WERI-Rb-1 (cell line): ENCODE measurements at regions not wholly inside any gene's neighbourhood (a gene's known extent, or its start where the extent isn't known, plus 50 kb on each side); places are given as distances from the start of the nearest gene placed in this dataset.

ENCODE experiments used
- DNase-seq: peaks from one replicate; pipeline ENCODE4 v3.0.0-alpha.2; 2020
- H3K27ac ChIP-seq: fragments of 250-450 bp; sonication (Bioruptor Pico); 2 replicates; pipeline ENCODE4 v1.5.1; 2020; ENCODE audit warnings: mild to moderate bottlenecking, moderate library complexity
- H3K27me3 ChIP-seq: fragments of 250-450 bp; sonication (Bioruptor Pico); 2 replicates; pipeline ENCODE4 v1.5.1; 2021; ENCODE audit warnings: mild to moderate bottlenecking, low read depth, moderate library complexity; ENCODE audit not compliant: insufficient read depth, severe bottlenecking
- H3K36me3 ChIP-seq: fragments of 250-450 bp; sonication (Bioruptor Pico); 2 replicates; pipeline ENCODE4 v1.5.1; 2020; ENCODE audit warnings: mild to moderate bottlenecking, moderate library complexity
- H3K4me3 ChIP-seq: 2 replicates; pipeline ENCODE4 v1.5.1; 2011; ENCODE audit warnings: low read depth, mild to moderate bottlenecking, control low read depth, low read length
- H3K9me3 ChIP-seq: fragments of 250-450 bp; sonication (Bioruptor Pico); 2 replicates; pipeline ENCODE4 v1.5.1; 2021; ENCODE audit warnings: mild to moderate bottlenecking, moderate library complexity; ENCODE audit not compliant: severe bottlenecking
- TF ChIP-seq, protein P1 (sequence below): IDR thresholded peaks from 2 replicates; pipeline ENCODE4 v1.5.1; 2011; ENCODE audit warnings: low read depth, mild to moderate bottlenecking, control low read depth, inconsistent platforms, low read length

DNA sequence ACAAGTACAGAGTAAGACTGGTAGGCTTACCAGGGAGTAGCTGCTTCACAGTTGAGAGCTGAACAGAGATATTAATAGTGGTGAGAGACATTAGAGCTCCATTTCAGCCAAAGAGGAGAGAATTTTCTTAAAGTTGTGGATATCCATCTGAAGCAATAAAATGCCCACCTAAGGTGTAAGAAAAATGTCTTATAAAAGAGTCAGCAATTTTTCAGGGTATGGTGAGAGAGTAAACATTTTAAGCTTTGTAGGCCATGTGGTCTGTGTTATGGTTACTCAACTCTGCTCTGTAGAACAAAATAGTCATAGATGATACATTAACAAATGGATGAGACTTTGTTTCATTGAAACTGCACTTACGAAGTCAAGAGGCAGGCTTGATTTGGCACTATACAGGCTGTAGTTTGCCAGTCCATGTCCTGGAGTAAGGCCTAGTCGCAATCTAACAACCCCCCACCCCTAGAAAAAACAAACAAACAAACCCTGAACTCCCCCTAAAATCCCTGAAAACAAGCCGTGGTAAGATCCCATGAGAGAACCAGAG lies 945.4 kb upstream of the SEMA6A start:
- Histone ChIP-seq H3K27ac (no peak overlapping the region), H3K27me3 (no peaks in the 10 kb centered on the region), H3K4me3 (no peak overlapping the region), H3K36me3 (no peaks in the 10 kb centered on the region), H3K9me3 (peaks cover 3% of the 10 kb centered on the region)
- TF ChIP-seq, protein P1, sequence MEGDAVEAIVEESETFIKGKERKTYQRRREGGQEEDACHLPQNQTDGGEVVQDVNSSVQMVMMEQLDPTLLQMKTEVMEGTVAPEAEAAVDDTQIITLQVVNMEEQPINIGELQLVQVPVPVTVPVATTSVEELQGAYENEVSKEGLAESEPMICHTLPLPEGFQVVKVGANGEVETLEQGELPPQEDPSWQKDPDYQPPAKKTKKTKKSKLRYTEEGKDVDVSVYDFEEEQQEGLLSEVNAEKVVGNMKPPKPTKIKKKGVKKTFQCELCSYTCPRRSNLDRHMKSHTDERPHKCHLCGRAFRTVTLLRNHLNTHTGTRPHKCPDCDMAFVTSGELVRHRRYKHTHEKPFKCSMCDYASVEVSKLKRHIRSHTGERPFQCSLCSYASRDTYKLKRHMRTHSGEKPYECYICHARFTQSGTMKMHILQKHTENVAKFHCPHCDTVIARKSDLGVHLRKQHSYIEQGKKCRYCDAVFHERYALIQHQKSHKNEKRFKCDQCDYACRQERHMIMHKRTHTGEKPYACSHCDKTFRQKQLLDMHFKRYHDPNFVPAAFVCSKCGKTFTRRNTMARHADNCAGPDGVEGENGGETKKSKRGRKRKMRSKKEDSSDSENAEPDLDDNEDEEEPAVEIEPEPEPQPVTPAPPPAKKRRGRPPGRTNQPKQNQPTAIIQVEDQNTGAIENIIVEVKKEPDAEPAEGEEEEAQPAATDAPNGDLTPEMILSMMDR = no peak
- DNase-seq = no peak

DNA sequence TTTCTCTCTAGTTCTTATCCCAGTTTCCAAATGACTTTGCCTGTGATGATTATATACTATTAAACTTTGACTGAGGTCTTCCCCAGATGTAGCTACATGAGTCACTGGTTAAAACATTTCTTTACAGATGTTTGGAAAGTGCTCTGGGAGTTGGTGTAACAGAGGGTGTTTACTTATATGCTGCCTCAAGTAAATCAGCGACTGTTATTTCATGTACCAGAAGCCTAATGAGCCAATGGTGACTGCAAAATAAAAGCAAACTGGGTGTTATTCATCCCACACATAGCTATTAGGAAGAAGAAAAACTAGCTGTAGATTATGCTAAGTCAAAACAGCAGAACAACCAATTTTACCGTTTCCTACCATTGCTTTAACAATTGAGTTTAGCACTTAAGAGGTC lies 929.7 kb upstream of the SEMA6A start:
- Histone ChIP-seq H3K36me3 (no peaks in the 10 kb centered on the region), H3K9me3 (no peaks in the 10 kb centered on the region), H3K4me3 (no peak overlapping the region), H3K27me3 (no peaks in the 10 kb centered on the region), H3K27ac (no peak overlapping the region)
- no peak for DNase-seq
- TF ChIP-seq, protein P1 = no peak

DNA sequence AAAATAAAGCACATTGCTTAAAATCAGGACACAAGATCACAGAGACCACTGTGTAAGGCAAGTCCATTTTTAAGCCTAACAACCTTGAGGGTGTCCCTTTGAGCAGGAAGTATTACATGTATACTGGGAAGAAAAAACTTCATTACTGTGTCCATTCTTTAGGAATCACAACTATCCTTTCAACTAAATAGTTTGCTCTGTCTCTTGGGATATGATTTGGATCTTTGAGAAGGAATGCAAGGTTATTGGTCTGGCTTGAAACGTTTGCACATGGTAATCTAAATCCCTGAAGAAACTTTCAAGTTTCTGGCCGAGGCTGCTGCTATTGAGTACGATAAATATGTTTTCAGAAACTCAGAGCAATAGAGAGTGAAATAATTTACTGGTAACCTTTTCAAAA lies 923.0 kb upstream of the SEMA6A start:
- H3K27me3 ChIP-seq = no peaks in the 10 kb centered on the region
- no peak overlapping the region for H3K4me3 ChIP-seq
- no peaks in the 10 kb centered on the region for H3K36me3 ChIP-seq
- TF ChIP-seq, protein P1 = no peak
- no peak for DNase-seq
- no peaks in the 10 kb centered on the region for H3K9me3 ChIP-seq
- no peak overlapping the region for H3K27ac ChIP-seq

DNA sequence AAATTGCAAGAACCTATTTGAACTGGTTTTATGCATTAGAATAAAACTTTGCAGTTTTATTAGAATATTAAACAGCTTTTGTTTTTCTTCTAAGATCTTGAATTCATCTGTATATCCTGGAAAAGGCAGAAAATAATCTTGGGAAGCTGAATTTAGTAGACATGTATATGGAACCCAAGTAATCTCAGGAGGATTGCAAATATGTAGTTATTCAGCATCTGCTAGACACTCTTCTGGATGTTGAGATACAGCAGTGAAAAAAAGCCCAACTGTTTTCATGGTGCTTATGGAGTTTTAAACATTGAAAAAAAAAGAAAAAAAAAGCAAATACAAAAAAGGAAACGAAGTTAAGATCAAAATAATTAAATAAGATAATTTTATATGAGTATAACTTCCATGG lies 922.2 kb upstream of the SEMA6A start:
- H3K27me3 ChIP-seq = no peaks in the 10 kb centered on the region
- DNase-seq = no peak
- H3K27ac ChIP-seq = no peak overlapping the region
- no peaks in the 10 kb centered on the region for H3K36me3 ChIP-seq
- H3K9me3 ChIP-seq = no peaks in the 10 kb centered on the region
- no peak overlapping the region for H3K4me3 ChIP-seq
- TF ChIP-seq, protein P1 = no peak

DNA sequence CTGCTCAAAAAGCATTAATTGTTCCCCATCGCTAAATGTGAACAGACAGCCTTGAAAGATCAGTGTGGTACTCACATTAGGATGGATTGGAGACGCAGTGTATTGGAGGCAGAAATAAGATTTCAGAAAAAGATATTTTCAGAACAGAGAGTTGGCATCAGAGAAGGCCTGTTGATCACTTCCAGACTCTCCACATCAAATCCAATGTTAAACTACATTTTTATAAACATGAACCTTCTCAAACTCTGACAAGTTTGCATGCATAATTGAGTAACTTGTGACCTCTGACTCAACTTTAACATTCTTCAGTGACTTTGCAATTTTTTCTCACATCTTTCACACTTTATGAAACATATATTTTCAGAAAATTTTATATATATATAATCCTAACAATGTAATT lies 919.6 kb upstream of the SEMA6A start:
- DNase-seq = no peak
- H3K27me3 ChIP-seq = no peaks in the 10 kb centered on the region
- H3K9me3 ChIP-seq = no peaks in the 10 kb centered on the region
- H3K27ac ChIP-seq = no peak overlapping the region
- H3K4me3 ChIP-seq = no peak overlapping the region
- H3K36me3 ChIP-seq = no peaks in the 10 kb centered on the region
- TF ChIP-seq, protein P1 = no peak

DNA sequence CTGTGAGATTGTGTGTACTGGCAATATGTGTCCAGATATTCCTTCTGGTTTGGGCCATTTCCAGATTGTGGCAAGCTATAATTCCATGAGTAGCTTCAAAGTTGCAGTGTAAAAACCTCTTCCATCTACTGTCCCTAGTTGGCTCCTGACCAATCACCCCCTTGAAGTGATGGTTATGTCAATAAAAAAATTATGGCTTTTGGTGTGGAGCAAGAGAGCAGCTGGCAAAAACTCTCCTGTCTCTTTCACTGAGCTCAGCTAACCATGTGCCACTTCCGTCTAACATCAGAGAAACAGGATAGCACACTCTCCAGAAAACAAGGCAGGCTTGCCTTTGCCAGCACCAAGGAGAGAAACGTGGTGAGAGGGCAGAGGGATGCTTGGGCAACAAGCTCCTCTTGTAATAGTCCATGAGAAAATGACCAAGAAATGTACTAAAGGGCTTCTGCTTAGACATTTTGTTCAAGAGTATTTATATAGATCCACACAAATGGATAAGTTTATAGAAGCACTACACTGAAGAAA lies 914.4 kb upstream of the SEMA6A start:
- H3K27ac ChIP-seq = no peak overlapping the region
- no peak for DNase-seq
- H3K36me3 ChIP-seq = no peaks in the 10 kb centered on the region
- H3K4me3 ChIP-seq = no peak overlapping the region
- H3K27me3 ChIP-seq = no peaks in the 10 kb centered on the region
- H3K9me3 ChIP-seq = no peaks in the 10 kb centered on the region
- TF ChIP-seq, protein P1 = no peak
